DND-41 (cell line): ENCODE measurements at regions not wholly inside any gene's neighbourhood (a gene's known extent, or its start where the extent isn't known, plus 50 kb on each side); places are given as distances from the start of the nearest gene placed in this dataset.

Experiments used
- ATAC-seq: fragments of 200-7000 bp; cut with Tn5 transposase; 3 replicates; pipeline ENCODE4 v1.9.1; 2021; ENCODE audit warnings: low read depth; ENCODE audit not compliant: insufficient read depth
- DNase-seq: peaks from one replicate; pipeline ENCODE4 v3.0.0-alpha.2; 2020
- H2AFZ ChIP-seq: 2 replicates; pipeline ENCODE4 v1.6.0; 2012; ENCODE audit warnings: low read depth, low read length
- H3K27ac ChIP-seq: 2 replicates; pipeline ENCODE4 v1.5.1; 2012; ENCODE audit warnings: low read length, inconsistent platforms
- H3K27me3 ChIP-seq: fragments of 200-600 bp; sonication (generic); 2 replicates; pipeline ENCODE4 v1.6.0; 2012; ENCODE audit warnings: low read length, mild to moderate bottlenecking, inconsistent platforms; ENCODE audit not compliant: insufficient read depth, poor library complexity
- H3K36me3 ChIP-seq: 2 replicates; pipeline ENCODE4 v1.5.1; 2012; ENCODE audit warnings: low read length, inconsistent platforms; ENCODE audit not compliant: insufficient read depth
- H3K4me1 ChIP-seq: 2 replicates; pipeline ENCODE4 v1.5.1; 2012; ENCODE audit warnings: mild to moderate bottlenecking, low read length; ENCODE audit not compliant: insufficient read depth
- H3K4me2 ChIP-seq: 2 replicates; pipeline ENCODE4 v1.6.0; 2012; ENCODE audit warnings: mild to moderate bottlenecking, moderate library complexity, low read length, inconsistent platforms; ENCODE audit not compliant: insufficient read depth
- H3K4me3 ChIP-seq, 2 experiments: fragments of 200-600 bp in 1 of 2; shearing (Covaris generic) in 1 of 2; 2 replicates each; pipeline ENCODE4 v1.5.1; 2012 to 2016; ENCODE audit warnings: inconsistent platforms in 2 of 2, low read length in 2 of 2, mild to moderate bottlenecking in 2 of 2, low read depth in 1 of 2, moderate library complexity in 1 of 2
- H3K79me2 ChIP-seq: 2 replicates; pipeline ENCODE4 v1.6.0; 2012; ENCODE audit warnings: low read length, inconsistent platforms; ENCODE audit not compliant: insufficient read depth
- H3K9ac ChIP-seq: 2 replicates; pipeline ENCODE4 v1.6.0; 2012; ENCODE audit warnings: low read depth, mild to moderate bottlenecking, inconsistent platforms, low read length, moderate library complexity
- H3K9me3 ChIP-seq: 2 replicates; pipeline ENCODE4 v1.5.1; 2012; ENCODE audit warnings: low read length, moderate library complexity, mild to moderate bottlenecking, inconsistent platforms; ENCODE audit not compliant: insufficient read depth, severe bottlenecking
- H4K20me1 ChIP-seq: 2 replicates; pipeline ENCODE4 v1.6.0; 2012; ENCODE audit warnings: low read length; ENCODE audit not compliant: insufficient read depth
- EZH2 ChIP-seq: IDR thresholded peaks from 3 replicates; pipeline ENCODE4 v1.6.1; 2012; ENCODE audit warnings: borderline replicate concordance, low read depth, mild to moderate bottlenecking, moderate library complexity, low read length, inconsistent platforms; ENCODE audit not compliant: severe bottlenecking
- TF ChIP-seq, protein P1 (sequence below): IDR thresholded peaks from 2 replicates; pipeline ENCODE4 v1.5.1; 2012; ENCODE audit warnings: borderline replicate concordance, low read length, moderate library complexity, mild to moderate bottlenecking; ENCODE audit not compliant: poor library complexity, severe bottlenecking; ENCODE audit errors: extremely low read depth

DNA sequence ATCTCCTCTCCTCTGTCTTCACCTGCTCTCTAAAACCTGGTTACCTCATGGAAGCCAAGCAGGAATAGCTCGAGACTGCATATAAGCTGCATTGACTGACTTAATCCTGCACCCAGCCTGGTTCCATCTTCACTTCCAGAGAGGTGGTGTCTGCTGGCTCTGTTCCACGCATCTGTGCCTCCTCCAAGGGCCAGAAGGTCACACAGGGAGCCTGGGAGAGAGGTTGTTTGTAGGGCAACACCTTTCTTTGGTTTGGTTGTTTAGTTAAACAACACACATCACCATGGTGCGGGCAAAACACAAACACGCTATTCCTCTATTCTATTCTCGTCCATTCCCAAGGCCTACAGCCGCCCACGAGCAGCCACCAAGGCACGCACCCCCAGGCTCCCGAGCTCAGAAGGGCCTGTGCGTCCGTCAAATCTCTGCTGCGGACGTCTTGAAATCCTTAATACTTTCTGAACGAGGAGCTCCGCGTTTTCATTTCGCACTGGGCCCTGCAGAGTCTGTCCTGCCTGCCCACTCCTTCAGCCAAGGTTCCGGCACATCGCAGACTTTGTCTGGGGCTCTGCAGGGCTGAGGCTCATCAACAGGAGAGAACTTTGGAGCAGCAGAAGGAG, 116.2 kb downstream of the RIPK4 start:
- H3K9me3 ChIP-seq: peaks cover 8% of the 10 kb centered on the region
- H3K4me3 ChIP-seq: no peak overlapping the region
- no peak overlapping the region for H2AFZ ChIP-seq
- H3K4me2 ChIP-seq: no peak overlapping the region
- H3K36me3 ChIP-seq: no peaks in the 10 kb centered on the region
- H3K79me2 ChIP-seq: no peaks in the 10 kb centered on the region
- no peak for TF ChIP-seq EZH2
- TF ChIP-seq, protein P1, sequence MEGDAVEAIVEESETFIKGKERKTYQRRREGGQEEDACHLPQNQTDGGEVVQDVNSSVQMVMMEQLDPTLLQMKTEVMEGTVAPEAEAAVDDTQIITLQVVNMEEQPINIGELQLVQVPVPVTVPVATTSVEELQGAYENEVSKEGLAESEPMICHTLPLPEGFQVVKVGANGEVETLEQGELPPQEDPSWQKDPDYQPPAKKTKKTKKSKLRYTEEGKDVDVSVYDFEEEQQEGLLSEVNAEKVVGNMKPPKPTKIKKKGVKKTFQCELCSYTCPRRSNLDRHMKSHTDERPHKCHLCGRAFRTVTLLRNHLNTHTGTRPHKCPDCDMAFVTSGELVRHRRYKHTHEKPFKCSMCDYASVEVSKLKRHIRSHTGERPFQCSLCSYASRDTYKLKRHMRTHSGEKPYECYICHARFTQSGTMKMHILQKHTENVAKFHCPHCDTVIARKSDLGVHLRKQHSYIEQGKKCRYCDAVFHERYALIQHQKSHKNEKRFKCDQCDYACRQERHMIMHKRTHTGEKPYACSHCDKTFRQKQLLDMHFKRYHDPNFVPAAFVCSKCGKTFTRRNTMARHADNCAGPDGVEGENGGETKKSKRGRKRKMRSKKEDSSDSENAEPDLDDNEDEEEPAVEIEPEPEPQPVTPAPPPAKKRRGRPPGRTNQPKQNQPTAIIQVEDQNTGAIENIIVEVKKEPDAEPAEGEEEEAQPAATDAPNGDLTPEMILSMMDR: no peak
- H3K4me1 ChIP-seq: no peaks in the 10 kb centered on the region
- no peak overlapping the region for H3K9ac ChIP-seq
- H4K20me1 ChIP-seq: no peaks in the 10 kb centered on the region
- no peaks in the 10 kb centered on the region for H3K27me3 ChIP-seq
- H3K27ac ChIP-seq: no peak overlapping the region
- no peak for DNase-seq
- ATAC-seq: no peak

DNA sequence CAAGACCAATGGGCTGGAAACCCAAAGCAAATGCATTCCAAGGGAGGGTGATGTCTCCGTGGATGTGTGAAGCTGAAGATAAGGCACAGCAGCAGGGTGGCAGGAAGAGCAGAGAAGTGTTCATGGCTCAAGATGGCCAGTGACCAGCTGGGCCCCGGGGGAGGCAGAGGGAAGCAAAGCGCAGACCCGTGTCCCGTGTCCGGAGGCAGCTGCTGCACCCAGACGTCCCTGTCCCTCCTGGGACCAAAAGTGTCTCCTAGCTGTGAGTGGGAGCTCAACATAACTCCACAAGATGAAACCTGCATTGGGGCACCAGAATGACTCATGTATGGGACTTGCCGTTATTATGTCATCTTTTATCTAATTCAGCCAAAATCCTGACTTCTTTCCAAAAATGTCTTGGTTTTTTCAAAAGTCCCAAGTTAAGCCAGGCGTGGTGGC, 118.2 kb downstream of the RIPK4 start:
- no peaks in the 10 kb centered on the region for H4K20me1 ChIP-seq
- DNase-seq: no peak
- no peak overlapping the region for H3K27ac ChIP-seq
- no peak overlapping the region for H3K4me3 ChIP-seq
- no peak overlapping the region for H3K9ac ChIP-seq
- H3K36me3 ChIP-seq: no peaks in the 10 kb centered on the region
- H3K4me1 ChIP-seq: no peaks in the 10 kb centered on the region
- no peak overlapping the region for H3K4me2 ChIP-seq
- no peaks in the 10 kb centered on the region for H3K9me3 ChIP-seq
- H3K27me3 ChIP-seq: no peaks in the 10 kb centered on the region
- TF ChIP-seq, protein P1: no peak
- TF ChIP-seq EZH2: no peak
- H2AFZ ChIP-seq: no peak overlapping the region
- no peak for ATAC-seq
- no peaks in the 10 kb centered on the region for H3K79me2 ChIP-seq

DNA sequence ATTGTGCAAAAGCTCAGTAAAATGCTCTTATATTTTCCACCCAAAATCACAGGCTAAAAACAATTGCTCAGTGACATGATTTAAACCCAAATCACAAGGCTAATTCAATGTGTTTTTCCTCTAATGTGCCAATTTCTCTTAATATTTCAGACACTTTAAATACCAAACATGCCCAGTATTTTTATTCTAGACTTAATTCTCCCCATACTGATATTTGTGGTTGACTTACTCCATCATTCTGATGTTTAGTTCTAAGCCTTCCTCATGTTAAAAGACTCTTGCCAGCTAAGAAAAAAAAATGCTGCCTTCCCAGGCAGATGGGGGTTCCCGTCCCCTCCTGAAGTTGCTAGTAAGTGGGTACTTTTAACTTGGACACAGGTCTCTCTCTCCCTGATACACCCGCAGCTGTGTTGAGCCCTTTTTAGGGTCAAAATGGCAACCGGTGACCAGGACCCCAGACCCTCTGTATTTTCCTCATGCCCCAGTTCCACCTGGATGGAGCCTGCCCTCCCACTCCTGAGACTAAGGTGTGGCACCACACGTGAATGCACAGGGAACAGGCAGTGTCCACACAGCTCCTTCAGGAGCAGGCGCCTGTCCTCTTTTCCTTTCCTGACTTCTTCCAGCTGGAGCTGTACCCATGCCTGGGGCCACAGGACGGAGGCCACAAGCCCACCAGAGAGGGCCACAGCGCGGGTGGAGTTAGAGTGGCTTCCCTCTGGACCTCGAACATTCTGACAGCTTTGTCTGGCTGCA, 118.9 kb downstream of the RIPK4 start:
- Histone ChIP-seq H3K4me1 (no peaks in the 10 kb centered on the region), H3K9ac (no peak overlapping the region), H3K36me3 (no peaks in the 10 kb centered on the region), H3K9me3 (no peaks in the 10 kb centered on the region), H3K79me2 (no peaks in the 10 kb centered on the region), H3K27ac (no peak overlapping the region), H4K20me1 (no peaks in the 10 kb centered on the region), H2AFZ (no peak overlapping the region), H3K27me3 (no peaks in the 10 kb centered on the region), H3K4me3 (no peak overlapping the region), H3K4me2 (no peak overlapping the region)
- DNase-seq: no peak
- ATAC-seq: no peak
- no peak for TF ChIP-seq EZH2
- TF ChIP-seq, protein P1: no peak
